WTC11 (cell line): ENCODE measurements at regions not wholly inside any gene's neighbourhood (a gene's known extent, or its start where the extent isn't known, plus 50 kb on each side); places are given as distances from the start of the nearest gene placed in this dataset.

Experiments
- ATAC-seq: fragments of 200-7000 bp; cut with Tn5 transposase; 2 replicates; pipeline ENCODE4 v1.10.0; 2021; ENCODE audit warnings: mild to moderate bottlenecking, moderate library complexity
- CTCF ChIA-PET: fragments of 300-600 bp; sonication (Branson Sonifier 250); formaldehyde crosslinking; loops from one replicate; lab custom pipeline; 2021; ENCODE audit warnings: antibody characterized with exemption; lab: Charles Lee
- POLR2A ChIA-PET: fragments of 350-600 bp; sonication (Branson Sonifier 250); formaldehyde crosslinking; loops from one replicate; lab custom pipeline; 2021; ENCODE audit warnings: antibody characterized with exemption; lab: Charles Lee
- DNase-seq: peaks from one replicate; pipeline ENCODE4 v3.0.0; 2021; ENCODE audit warnings: low spot score
- H3K27ac Mint-ChIP-seq: 2 replicates; pipeline ENCODE4 v1.8.0; 2021; ENCODE audit warnings: mixed read lengths
- H3K27me3 Mint-ChIP-seq: 2 replicates; pipeline ENCODE4 v1.8.0; 2021; ENCODE audit warnings: low read depth, mild to moderate bottlenecking, moderate library complexity, mixed read lengths
- H3K36me3 Mint-ChIP-seq: 2 replicates; pipeline ENCODE4 v1.8.0; 2021; ENCODE audit warnings: mixed read lengths
- H3K4me1 Mint-ChIP-seq: 2 replicates; pipeline ENCODE4 v1.8.0; 2022; ENCODE audit warnings: mixed read lengths
- H3K4me3 Mint-ChIP-seq: 2 replicates; pipeline ENCODE4 v1.8.0; 2021; ENCODE audit warnings: mild to moderate bottlenecking, moderate library complexity, mixed read lengths
- H3K9me3 Mint-ChIP-seq: 2 replicates; pipeline ENCODE4 v1.8.0; 2021; ENCODE audit warnings: mixed read lengths
- AFF4 ChIP-seq: sonication (generic); formaldehyde crosslinking; IDR thresholded peaks from 2 replicates; pipeline ENCODE4 v1.8.1; 2023; ENCODE audit warnings: mild to moderate bottlenecking, missing genetic modification reagents, borderline replicate concordance
- ARID4B ChIP-seq: sonication (generic); formaldehyde crosslinking; IDR thresholded peaks from 2 replicates; pipeline ENCODE4 v1.8.0; 2023; ENCODE audit warnings: missing genetic modification reagents, mild to moderate bottlenecking, borderline replicate concordance
- ATF1 ChIP-seq: sonication (generic); formaldehyde crosslinking; IDR thresholded peaks from 2 replicates; pipeline ENCODE4 v1.8.1; 2023; ENCODE audit warnings: mild to moderate bottlenecking, moderate library complexity, missing genetic modification reagents
- ATF6 ChIP-seq: sonication (generic); formaldehyde crosslinking; IDR thresholded peaks from 2 replicates; pipeline ENCODE4 v1.8.1; 2023; ENCODE audit warnings: mild to moderate bottlenecking, missing genetic modification reagents
- CDX4 ChIP-seq: fragments of 250-450 bp; sonication (Bioruptor Pico); IDR thresholded peaks from 2 replicates; pipeline ENCODE4 v1.9.0; 2021; ENCODE audit warnings: moderate library complexity, mild to moderate bottlenecking, inconsistent platforms, borderline replicate concordance
- ESRRA ChIP-seq: sonication (generic); formaldehyde crosslinking; IDR thresholded peaks from 2 replicates; pipeline ENCODE4 v1.8.1; 2022; ENCODE audit warnings: mild to moderate bottlenecking, missing genetic modification reagents, borderline replicate concordance
- FOXK1 ChIP-seq: sonication (generic); formaldehyde crosslinking; IDR thresholded peaks from 2 replicates; pipeline ENCODE4 v1.8.0; 2022; ENCODE audit warnings: mild to moderate bottlenecking, moderate library complexity, missing genetic modification reagents
- JAZF1 ChIP-seq: fragments of 250-450 bp; sonication (Bioruptor Pico); IDR thresholded peaks from 2 replicates; pipeline ENCODE4 v1.9.0; 2021; ENCODE audit warnings: moderate library complexity, mild to moderate bottlenecking, inconsistent platforms
- NFE2L1 ChIP-seq: sonication (generic); formaldehyde crosslinking; IDR thresholded peaks from 2 replicates; pipeline ENCODE4 v1.8.1; 2023; ENCODE audit warnings: missing genetic modification reagents
- NR2C2 ChIP-seq: sonication (generic); formaldehyde crosslinking; IDR thresholded peaks from 2 replicates; pipeline ENCODE4 v1.8.0; 2022; ENCODE audit warnings: mild to moderate bottlenecking, missing genetic modification reagents
- OVOL2 ChIP-seq: fragments of 250-450 bp; sonication (Bioruptor Pico); IDR thresholded peaks from 2 replicates; pipeline ENCODE4 v1.9.0; 2021; ENCODE audit warnings: mild to moderate bottlenecking, borderline replicate concordance
- USF1 ChIP-seq: sonication (generic); formaldehyde crosslinking; IDR thresholded peaks from 2 replicates; pipeline ENCODE4 v1.8.0; 2022; ENCODE audit warnings: mild to moderate bottlenecking, missing genetic modification reagents
- ZNF121 ChIP-seq: sonication (generic); formaldehyde crosslinking; IDR thresholded peaks from 2 replicates; pipeline ENCODE4 v1.8.0; 2023; ENCODE audit warnings: missing genetic modification reagents
- ZNF396 ChIP-seq: fragments of 250-450 bp; sonication (Bioruptor Pico); IDR thresholded peaks from 2 replicates; pipeline ENCODE4 v1.8.0; 2021; ENCODE audit warnings: mild to moderate bottlenecking, moderate library complexity, borderline replicate concordance
- ZNF425 ChIP-seq: fragments of 250-450 bp; sonication (Bioruptor Pico); conservative IDR thresholded peaks from 2 replicates; pipeline ENCODE4 v1.9.0; 2021; ENCODE audit warnings: mild to moderate bottlenecking
- ZNF671 ChIP-seq: fragments of 250-450 bp; sonication (Bioruptor Pico); IDR thresholded peaks from 2 replicates; pipeline ENCODE4 v1.8.0; 2021; ENCODE audit warnings: mild to moderate bottlenecking

- CTCF ChIA-PET: no interaction called here
- H3K36me3 Mint-ChIP-seq: peaks cover 3% of the 10 kb centered on the region; the same call in 1 of the 2 replicates
Measured at GRCh38 chr11:29712616-29713015, 304.2 kb downstream of the KCNA4 start.

More at GRCh38 chr11:29712616-29713015, 304.2 kb downstream of the KCNA4 start:
- TF ChIP-seq CDX4 (CRISPR knock-in tag) (no peak), USF1 (CRISPR knock-in tag) (no peak), OVOL2 (CRISPR knock-in tag) (no peak), ZNF425 (CRISPR knock-in tag) (no peak), ZNF121 (no peak), ATF6 (CRISPR knock-in tag) (no peak), ZNF671 (CRISPR knock-in tag) (no peak), NFE2L1 (CRISPR knock-in tag) (no peak), NR2C2 (CRISPR knock-in tag) (no peak), ARID4B (no peak), AFF4 (CRISPR knock-in tag) (no peak), ATF1 (no peak), FOXK1 (CRISPR knock-in tag) (no peak), JAZF1 (no peak), ESRRA (no peak), ZNF396 (CRISPR knock-in tag) (no peak)
- TF ChIP-seq, all 79 proteins: peak for 0
- H3K27me3 Mint-ChIP-seq: no peaks in the 10 kb centered on the region
- ATAC-seq (no peak), DNase-seq (no peak)
- no peak overlapping the region for H3K4me3 Mint-ChIP-seq
- POLR2A ChIA-PET: no interaction called here
- peaks cover 32% of the 10 kb centered on the region for H3K9me3 Mint-ChIP-seq
- H3K4me1 Mint-ChIP-seq: peaks cover 21% of the 10 kb centered on the region
- H3K27ac Mint-ChIP-seq: no peak overlapping the region
